ENCODE measurements at regions not wholly inside any gene's neighbourhood (a gene's known extent, or its start where the extent isn't known, plus 50 kb on each side); places are given as distances from the start of the nearest gene placed in this dataset.
"Not testable (repeated sequence)": the region's sequence is repeated elsewhere in the genome, so short reads cannot be mapped to it uniquely, and the experiment has no call there.

DNA sequence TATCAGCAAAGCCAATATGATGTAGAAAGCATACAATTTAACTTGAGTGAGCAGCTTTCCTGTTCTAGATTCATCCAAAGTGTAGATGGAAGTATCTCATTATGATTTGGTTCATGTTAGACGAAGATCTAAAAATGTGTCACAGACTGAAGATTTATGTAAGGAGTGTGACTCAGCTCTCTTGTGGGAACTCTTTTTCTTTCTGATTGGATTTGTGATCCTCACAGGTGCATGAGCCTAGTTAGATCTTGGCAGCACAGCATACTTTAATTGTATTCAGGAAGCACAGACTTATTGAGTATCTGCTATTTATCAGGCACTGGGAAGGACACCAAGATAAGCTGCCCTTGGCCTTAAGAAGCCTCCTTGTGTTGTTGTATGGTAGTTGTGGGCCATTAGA lies 147.1 kb downstream of the C11orf91 start:
- no peak for DNase-seq

DNA sequence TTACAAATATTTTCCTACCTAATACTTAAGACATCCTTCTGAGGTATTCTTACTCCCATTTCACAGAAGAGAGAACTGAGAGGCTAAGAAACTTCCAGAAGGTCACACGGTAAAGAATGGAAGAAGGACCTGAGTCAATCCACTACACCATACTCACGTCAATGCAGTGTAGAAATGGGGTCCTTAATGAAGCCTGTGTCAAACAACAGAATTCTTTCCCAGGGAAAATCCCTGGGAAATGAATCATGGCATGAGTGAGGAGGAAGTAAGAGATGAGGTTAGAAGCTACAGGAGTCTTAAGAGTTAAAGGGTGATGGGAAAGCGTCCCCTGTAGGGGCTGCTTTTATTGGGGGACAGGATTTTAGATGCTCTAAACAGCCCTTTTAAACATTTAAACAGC lies 147.9 kb downstream of the C11orf91 start:
- no peak for DNase-seq

- no peak for DNase-seq
These were observed 149.6 kb downstream of the C11orf91 start for GRCh38 chr11:33551051-33551450.

- no peak for DNase-seq
These were observed 151.1 kb downstream of the C11orf91 start for GRCh38 chr11:33549483-33549882.

- no peak for DNase-seq
These were observed 154.7 kb downstream of the C11orf91 start for GRCh38 chr11:33545931-33546330.

DNA sequence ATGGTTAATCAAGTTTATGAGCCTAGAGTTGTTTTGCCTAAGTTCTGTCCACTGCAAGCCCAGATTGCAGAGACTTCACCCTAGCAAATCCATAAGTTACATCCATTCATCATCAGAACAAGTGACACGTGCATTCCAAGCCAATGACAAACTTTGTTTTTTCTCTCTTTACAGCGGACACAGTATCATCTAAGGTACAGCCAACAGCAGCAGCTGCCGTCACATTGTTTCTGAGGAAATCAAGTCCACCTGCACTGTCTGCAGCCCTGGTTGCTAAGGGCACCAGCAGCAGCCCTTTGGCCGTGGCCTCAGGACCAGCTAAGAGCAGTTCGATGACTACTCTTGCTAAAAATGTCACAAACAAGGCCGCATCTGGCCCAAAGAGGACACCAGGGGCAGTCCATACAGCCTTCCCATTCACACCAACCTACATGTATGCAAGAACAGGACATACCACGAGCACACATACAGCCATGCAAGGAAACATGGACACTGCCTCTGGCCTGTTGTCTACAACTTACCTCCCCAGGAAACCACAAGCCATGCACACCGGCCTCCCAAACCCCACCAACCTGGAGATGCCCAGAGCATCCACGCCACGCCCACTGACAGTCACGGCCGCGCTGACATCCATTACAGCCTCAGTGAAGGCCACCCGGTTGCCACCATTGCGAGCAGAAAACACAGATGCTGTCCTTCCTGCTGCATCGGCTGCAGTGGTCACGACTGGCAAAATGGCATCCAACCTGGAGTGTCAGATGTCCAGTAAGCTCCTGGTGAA lies 155.8 kb downstream of the C11orf91 start:
- DNase-seq = no peak

DNA sequence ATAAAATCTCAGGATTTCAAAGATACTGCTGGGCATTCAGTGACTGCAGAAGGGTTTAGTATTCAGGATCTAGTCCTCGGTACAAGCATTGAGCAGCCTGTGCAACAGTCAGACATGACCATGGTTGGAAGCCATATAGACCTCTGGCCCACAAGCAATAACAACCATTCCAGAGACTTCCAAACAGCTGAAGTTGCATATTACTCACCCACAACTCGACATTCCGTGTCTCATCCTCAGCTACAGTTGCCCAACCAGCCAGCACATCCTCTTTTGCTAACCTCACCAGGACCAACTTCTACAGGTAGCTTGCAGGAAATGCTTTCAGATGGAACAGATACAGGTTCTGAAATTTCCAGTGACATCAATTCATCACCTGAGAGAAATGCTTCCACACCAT lies 156.8 kb downstream of the C11orf91 start:
- DNase-seq = no peak

GRCh38 chr11:33542921-33543320 lies 157.7 kb downstream of the C11orf91 start:
- DNase-seq = peak; percentile 31

GRCh38 chr11:33540946-33541915 lies 159.4 kb downstream of the C11orf91 start:
- no peak for DNase-seq

- DNase-seq = no peak
These were observed 160.2 kb downstream of the C11orf91 start for GRCh38 chr11:33540427-33540826.

DNA sequence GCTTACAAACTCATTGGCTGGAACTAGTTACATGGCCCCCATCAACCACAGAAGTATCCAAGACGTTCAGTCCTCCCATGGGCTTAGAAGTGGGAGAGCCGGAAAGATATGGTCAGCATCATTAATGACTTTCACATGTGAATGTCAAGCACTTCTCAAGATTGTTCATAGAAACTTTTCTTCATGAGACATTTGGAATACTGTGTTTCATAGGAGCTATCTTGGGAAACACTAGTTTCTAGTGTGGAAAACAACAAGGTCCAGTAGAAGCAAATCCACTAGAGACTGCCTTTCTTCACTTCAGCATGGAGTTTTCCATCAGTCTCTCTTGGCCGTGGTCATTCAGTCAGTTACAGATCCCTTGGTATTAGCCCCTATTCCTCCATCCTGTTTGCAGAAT lies 160.9 kb downstream of the C11orf91 start:
- DNase-seq = peak; percentile 24

DNA sequence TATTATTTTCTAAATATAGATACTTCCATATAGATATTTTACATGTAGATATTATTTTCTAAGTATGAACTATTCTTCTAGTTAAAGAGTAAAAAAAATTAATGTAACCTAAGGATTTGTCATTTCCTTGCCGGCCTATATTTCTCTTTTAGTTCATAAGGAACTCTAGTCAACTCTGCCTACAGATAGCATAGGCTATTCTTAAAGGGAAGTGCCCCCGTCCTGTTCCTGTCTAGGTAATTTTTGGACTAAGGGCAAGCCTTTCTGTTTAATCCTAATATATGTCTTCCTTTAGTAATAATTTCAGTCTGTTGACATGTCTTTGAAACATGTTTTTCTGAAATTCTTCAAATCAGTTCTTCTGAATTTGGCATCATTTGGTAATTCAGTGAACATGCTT lies 161.9 kb downstream of the C11orf91 start:
- no peak for DNase-seq

DNA sequence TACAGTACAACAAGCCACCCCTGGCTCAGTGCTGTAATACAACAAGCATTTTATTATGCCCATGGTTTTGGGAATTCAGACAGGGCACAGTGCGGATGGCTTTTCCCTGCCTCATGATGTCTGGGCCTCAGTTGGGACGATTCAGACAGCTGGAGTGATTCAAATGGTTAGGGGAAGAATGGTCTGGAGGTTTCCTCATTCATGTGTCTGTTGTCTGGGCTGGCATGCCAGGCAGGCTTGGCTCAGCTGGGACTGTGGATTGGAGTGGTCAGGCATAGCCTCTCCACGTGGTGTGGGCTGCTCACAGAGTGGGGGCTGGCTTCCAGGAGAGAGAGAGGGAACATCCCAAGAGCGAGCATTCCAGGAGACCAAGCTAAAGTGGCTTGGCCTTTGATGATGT lies 164.4 kb downstream of the C11orf91 start:
- DNase-seq = no peak

DNA sequence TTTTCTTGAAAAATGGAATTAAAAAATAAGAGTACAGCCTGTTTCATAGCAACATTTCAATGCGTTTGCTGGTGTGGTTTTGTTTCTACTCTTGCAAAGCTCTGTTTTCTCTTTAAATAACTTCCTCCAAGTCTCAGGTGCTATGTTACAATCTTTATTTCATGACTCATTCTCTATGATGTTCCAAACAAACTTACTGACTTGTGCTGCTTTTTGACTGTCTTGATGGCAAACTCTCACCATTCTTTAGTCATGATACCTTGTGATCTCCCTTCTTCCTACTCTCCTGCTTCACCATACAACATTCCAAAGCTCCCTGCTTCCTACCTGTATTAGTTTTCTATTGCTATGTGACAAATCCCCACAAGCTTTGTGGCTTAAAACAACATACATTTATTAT lies 166.1 kb downstream of the C11orf91 start:
- no peak for DNase-seq

DNA sequence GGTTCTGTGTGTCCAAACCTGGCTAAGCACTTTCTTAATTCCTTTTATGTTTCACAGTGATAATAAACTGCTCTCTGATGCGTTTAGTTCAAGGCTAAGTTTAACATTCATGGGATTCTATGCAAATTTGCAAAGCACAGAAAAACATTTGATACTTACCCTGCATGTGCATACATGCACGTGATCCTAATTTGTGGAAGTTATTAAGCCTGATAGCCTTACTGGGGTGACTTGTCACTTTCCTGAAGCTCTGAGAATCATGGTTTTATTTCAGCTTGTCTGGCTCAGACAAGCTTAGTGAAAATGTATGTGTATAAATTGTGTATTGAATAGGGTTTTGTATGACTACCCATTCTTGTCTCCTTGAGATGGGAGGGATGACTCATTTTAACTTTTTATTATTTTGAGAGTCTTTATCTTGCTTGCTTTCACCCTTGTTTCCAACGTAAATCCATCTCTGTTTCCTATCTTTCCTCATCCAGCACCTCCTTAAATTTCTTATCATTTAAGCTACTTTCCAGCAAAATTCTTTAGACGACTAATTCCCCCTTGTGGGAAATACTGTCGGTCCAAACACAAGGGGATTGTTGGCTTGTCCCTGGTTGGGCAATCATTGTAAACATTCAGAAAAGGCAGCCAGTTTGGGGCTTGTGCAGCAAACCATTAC lies 167.1 kb downstream of the C11orf91 start:
- no peak for DNase-seq

DNA sequence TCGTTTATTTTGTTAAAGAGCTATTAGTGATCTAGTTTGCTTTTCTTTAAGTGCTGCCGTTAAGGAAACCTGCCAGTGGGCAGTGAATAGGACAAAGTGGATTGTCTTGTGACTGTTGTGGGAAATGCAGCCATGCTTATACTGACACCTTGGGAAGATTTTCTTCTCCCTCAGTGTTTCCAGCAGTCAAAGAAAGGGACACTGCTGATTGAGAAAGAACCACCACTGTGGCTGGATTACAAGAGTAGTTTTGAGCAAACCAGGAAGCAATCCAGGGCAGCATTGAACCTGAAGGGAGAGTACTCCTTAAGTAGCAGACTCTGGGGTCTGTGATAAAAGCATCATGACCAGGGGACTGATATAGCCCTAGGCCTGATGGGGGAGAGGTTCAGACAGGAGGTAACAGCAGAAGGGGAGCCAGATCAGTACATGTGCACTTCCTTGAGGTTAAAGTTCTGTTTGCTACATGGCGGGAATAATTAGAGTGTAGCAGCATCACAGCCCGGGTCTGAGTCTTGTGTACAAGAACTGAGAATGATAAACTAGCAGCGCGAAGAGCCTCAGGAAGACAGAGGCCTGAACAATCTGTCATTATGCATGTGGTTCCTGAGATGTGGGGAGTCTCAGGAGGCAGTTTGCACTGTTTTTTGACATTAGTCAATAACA lies 167.8 kb downstream of the C11orf91 start:
- DNase-seq = no peak

- no peak for DNase-seq
These were observed 168.4 kb downstream of the C11orf91 start for GRCh38 chr11:33532257-33532656.

GRCh38 chr11:33531743-33532181 lies 168.9 kb downstream of the C11orf91 start:
- no peak for DNase-seq

GRCh38 chr11:33530815-33531214 lies 169.8 kb downstream of the C11orf91 start:
- DNase-seq = no peak

- no peak for DNase-seq
These were observed 171.2 kb downstream of the C11orf91 start for GRCh38 chr11:33529461-33529860.

DNA sequence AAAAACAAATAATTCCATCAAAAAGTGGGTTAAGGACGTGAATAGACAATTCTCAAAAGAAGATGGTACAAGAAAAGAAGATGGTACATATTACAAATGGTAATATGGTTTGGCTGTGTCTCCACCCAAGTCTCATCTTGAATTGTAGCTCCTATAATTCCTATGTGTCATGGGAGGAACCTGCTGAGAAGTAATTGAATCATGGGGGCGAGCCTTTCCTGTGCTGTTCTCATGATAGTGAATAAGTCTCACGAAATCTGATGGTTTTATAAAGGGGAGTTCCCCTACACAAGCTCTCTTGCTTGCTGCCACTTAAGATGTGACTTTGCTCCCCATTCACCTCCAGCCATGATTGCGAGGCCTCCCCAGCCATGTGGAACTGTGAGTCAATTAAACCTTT lies 172.9 kb downstream of the C11orf91 start:
- not testable (repeated sequence) for DNase-seq

DNA sequence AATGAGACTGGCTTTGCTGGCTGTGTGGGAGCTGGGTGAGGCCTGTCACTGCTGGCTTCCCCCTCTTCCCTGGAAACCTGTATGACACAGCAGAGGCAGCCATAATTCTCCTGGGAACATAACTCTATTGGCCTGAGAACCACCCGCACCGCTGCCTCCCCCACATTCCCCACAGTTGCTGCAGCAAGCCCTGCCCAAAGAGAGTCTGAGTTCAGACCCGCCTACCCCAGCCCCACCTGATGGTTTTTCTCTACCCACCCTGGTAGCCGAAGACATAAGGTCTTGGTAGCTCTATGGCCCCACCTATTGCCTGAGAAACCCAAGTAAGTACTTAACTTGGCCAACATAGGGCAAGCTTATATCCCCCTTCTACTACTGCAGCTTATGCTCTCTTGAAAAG lies 174.8 kb downstream of the C11orf91 start:
- DNase-seq = no peak

DNA sequence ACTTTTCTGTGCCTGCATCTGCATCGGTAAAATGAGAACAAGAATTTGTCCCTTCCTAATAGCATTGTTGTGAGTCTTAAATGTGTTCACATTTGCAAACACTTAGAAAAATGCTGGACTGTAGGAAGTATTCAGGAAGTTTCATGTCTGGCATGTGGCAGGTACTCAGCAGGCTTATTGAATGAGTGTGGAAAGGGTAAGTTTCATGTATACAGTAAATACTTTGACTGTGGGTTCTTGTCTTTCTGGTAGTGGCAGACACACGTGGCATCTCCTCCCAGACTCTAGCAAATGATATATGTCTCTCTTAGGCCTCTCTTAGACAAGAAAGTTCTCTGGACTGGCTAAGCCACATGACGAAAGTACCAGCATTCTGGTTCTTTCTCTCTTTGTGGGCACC lies 179.2 kb downstream of the C11orf91 start:
- DNase-seq = no peak
